ENCODE measurements at regions not wholly inside any gene's neighbourhood (a gene's known extent, or its start where the extent isn't known, plus 50 kb on each side); places are given as distances from the start of the nearest gene placed in this dataset.

DNA sequence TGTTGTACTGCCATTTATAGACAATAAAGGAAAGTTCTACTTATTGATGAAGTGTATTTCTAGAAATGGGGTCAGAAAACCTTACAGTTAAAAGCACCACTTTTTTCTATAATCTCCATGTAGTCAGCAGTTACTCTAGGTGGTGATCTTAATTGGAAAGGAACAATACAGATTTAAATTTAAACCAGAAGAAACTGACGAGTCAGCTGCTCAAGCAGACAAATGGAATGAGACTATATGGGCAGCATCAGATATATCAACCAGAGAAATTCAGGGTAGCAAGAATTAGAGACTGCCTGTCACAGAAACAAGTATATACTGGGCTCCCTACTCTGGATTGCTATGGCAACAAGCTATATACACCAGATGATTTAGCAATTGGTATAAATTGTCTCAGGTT is 99.6 kb upstream of the SCG2 start:
- peaks cover 21% of the 10 kb centered on the region for H3K4me1 ChIP-seq (ENCODE audit: insufficient read depth, low read length)
- H3K27me3 Mint-ChIP-seq (ENCODE audit: low read depth, unreplicated experiment): no peaks in the 10 kb centered on the region

DNA sequence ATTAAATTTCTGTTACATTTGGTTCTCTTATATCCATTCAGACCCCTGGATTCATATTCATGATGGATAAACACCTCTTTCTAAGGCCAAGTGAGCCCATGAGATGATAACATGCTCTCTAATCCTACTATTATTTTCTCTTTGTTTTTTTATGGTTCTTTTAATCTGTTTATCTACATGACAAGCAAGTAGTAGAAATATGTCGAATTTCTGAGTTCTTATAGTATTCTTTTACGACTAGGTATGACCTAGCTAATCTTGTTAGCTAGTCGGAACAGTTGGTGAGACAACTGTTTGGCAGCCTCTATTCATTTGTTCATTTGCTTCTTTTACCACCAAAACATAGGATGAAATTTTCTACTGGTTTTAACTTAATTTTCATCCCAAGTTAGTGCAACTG is 98.1 kb upstream of the SCG2 start:
- Histone ChIP-seq H3K9ac (ENCODE audit: low read length) (no peak overlapping the region), H3K4me1 (ENCODE audit: insufficient read depth, low read length) (peaks cover 28% of the 10 kb centered on the region), H2AFZ (ENCODE audit: low read depth, low read length) (no peak overlapping the region), H3K4me3 (ENCODE audit: insufficient read depth, low read depth, low read length) (no peak overlapping the region), H3K27ac (ENCODE audit: low read depth, low read length) (peak overlapping the region; percentile 71), H3K4me2 (ENCODE audit: low read length) (no peak overlapping the region), H3K9me3 (ENCODE audit: insufficient read depth, low read depth, low read length) (no peaks in the 10 kb centered on the region), H4K20me1 (ENCODE audit: insufficient read depth, low read length) (no peaks in the 10 kb centered on the region), H3K27me3 (ENCODE audit: insufficient read depth, low read length) (no peaks in the 10 kb centered on the region), H3K79me2 (ENCODE audit: insufficient read depth, low read length) (no peaks in the 10 kb centered on the region), H3K36me3 (ENCODE audit: insufficient read depth, low read length) (no peaks in the 10 kb centered on the region)
- H3K9me3 Mint-ChIP-seq (ENCODE audit: unreplicated experiment): no peaks in the 10 kb centered on the region
- H3K4me3 Mint-ChIP-seq (ENCODE audit: unreplicated experiment): no peak overlapping the region
- TF ChIP-seq, protein P1, sequence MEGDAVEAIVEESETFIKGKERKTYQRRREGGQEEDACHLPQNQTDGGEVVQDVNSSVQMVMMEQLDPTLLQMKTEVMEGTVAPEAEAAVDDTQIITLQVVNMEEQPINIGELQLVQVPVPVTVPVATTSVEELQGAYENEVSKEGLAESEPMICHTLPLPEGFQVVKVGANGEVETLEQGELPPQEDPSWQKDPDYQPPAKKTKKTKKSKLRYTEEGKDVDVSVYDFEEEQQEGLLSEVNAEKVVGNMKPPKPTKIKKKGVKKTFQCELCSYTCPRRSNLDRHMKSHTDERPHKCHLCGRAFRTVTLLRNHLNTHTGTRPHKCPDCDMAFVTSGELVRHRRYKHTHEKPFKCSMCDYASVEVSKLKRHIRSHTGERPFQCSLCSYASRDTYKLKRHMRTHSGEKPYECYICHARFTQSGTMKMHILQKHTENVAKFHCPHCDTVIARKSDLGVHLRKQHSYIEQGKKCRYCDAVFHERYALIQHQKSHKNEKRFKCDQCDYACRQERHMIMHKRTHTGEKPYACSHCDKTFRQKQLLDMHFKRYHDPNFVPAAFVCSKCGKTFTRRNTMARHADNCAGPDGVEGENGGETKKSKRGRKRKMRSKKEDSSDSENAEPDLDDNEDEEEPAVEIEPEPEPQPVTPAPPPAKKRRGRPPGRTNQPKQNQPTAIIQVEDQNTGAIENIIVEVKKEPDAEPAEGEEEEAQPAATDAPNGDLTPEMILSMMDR (IDR thresholded peaks at IDR 0.05; ENCODE audit: insufficient read depth, low read depth, low read length): no peak
- TF ChIP-seq EZH2 (IDR thresholded peaks at IDR 0.05; ENCODE audit: insufficient read depth, low read length): no peak
- no peak for FAIRE-seq
- H3K36me3 Mint-ChIP-seq (ENCODE audit: low read depth, unreplicated experiment): no peaks in the 10 kb centered on the region
- peaks cover 20% of the 10 kb centered on the region for H3K4me1 Mint-ChIP-seq (ENCODE audit: low read depth, unreplicated experiment)
- H3K27ac Mint-ChIP-seq (ENCODE audit: unreplicated experiment): no peak overlapping the region
- no peaks in the 10 kb centered on the region for H3K27me3 Mint-ChIP-seq (ENCODE audit: low read depth, unreplicated experiment)
- no peak for DNase-seq (ENCODE audit: low read depth)

More for the DNA sequence above, 99.6 kb upstream of the SCG2 start:
- no peaks in the 10 kb centered on the region for H3K36me3 ChIP-seq (ENCODE audit: insufficient read depth, low read length)
- no peak for TF ChIP-seq EZH2 (IDR thresholded peaks at IDR 0.05; ENCODE audit: insufficient read depth, low read length)
- TF ChIP-seq, protein P1 (IDR thresholded peaks at IDR 0.05; ENCODE audit: insufficient read depth, low read depth, low read length): no peak
- no peak for DNase-seq (ENCODE audit: low read depth)
- no peak overlapping the region for H3K27ac ChIP-seq (ENCODE audit: low read depth, low read length)
- H3K27ac Mint-ChIP-seq (ENCODE audit: unreplicated experiment): no peak overlapping the region
- no peak overlapping the region for H3K4me2 ChIP-seq (ENCODE audit: low read length)
- no peak overlapping the region for H3K4me3 Mint-ChIP-seq (ENCODE audit: unreplicated experiment)
- H3K4me3 ChIP-seq (ENCODE audit: insufficient read depth, low read depth, low read length): no peak overlapping the region
- H3K9ac ChIP-seq (ENCODE audit: low read length): no peak overlapping the region
- H3K4me1 Mint-ChIP-seq (ENCODE audit: low read depth, unreplicated experiment): peaks cover 18% of the 10 kb centered on the region
- no peak for FAIRE-seq
- no peaks in the 10 kb centered on the region for H3K9me3 ChIP-seq (ENCODE audit: insufficient read depth, low read depth, low read length)
- H3K27me3 ChIP-seq (ENCODE audit: insufficient read depth, low read length): no peaks in the 10 kb centered on the region
- H3K79me2 ChIP-seq (ENCODE audit: insufficient read depth, low read length): no peaks in the 10 kb centered on the region
- no peak overlapping the region for H2AFZ ChIP-seq (ENCODE audit: low read depth, low read length)
- no peaks in the 10 kb centered on the region for H4K20me1 ChIP-seq (ENCODE audit: insufficient read depth, low read length)
- peaks cover 3% of the 10 kb centered on the region for H3K9me3 Mint-ChIP-seq (ENCODE audit: unreplicated experiment)
- no peaks in the 10 kb centered on the region for H3K36me3 Mint-ChIP-seq (ENCODE audit: low read depth, unreplicated experiment)

DNA sequence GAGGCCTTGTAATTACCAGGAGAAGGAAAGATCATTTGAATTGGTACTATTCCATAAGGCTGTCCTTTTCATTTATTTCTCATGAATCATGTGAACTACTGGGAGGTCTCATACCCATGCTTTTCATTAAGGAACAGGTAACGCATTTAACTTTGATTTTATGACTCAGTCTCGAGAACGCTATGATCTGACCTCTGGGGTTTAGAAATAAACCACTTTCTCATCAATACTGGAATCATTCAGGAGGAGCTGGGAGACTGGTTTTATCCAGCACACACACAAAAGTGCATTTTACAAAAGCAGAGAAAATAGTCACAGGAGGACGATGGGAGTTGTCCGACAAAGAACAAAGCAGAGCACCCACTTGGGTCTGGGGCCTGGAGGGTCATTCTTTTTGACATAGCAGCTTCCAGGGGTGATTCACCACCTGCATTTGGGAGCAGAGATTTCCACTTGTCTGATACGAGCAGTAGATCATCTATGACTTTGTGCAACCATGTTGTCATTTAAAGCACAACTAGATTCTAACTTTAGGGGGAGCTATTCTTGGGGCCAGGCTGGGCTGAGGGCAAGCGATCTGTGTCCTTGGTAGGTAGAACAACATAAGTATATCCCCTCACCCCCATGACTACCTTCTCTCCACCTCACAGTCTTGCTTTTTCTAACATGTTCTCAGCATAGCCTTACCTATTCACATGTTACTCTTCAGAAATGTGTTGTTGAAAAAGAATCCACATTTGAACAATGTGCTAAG is 95.9 kb upstream of the SCG2 start:
- no peaks in the 10 kb centered on the region for H3K27me3 ChIP-seq (ENCODE audit: insufficient read depth, low read length)
- Mint-ChIP-seq H3K27ac (ENCODE audit: unreplicated experiment) (no peak overlapping the region), H3K27me3 (ENCODE audit: low read depth, unreplicated experiment) (no peaks in the 10 kb centered on the region), H3K9me3 (ENCODE audit: unreplicated experiment) (no peaks in the 10 kb centered on the region), H3K4me1 (ENCODE audit: low read depth, unreplicated experiment) (peaks cover 20% of the 10 kb centered on the region), H3K4me3 (ENCODE audit: unreplicated experiment) (no peak overlapping the region), H3K36me3 (ENCODE audit: low read depth, unreplicated experiment) (no peaks in the 10 kb centered on the region)
- H3K36me3 ChIP-seq (ENCODE audit: insufficient read depth, low read length): no peaks in the 10 kb centered on the region
- H3K9me3 ChIP-seq (ENCODE audit: insufficient read depth, low read depth, low read length): no peaks in the 10 kb centered on the region
- H3K4me1 ChIP-seq (ENCODE audit: insufficient read depth, low read length): peaks cover 28% of the 10 kb centered on the region
- no peaks in the 10 kb centered on the region for H3K79me2 ChIP-seq (ENCODE audit: insufficient read depth, low read length)
- FAIRE-seq (peak; percentile 13), DNase-seq (ENCODE audit: low read depth) (peak; percentile 77)
- H3K9ac ChIP-seq (ENCODE audit: low read length): peak overlapping the region; percentile 3
- H3K4me2 ChIP-seq (ENCODE audit: low read length): peak overlapping the region; percentile 4
- no peak overlapping the region for H2AFZ ChIP-seq (ENCODE audit: low read depth, low read length)
- H4K20me1 ChIP-seq (ENCODE audit: insufficient read depth, low read length): no peaks in the 10 kb centered on the region
- H3K27ac ChIP-seq (ENCODE audit: low read depth, low read length): peak overlapping the region; percentile 70
- no peak for TF ChIP-seq EZH2 (IDR thresholded peaks at IDR 0.05; ENCODE audit: insufficient read depth, low read length)
- TF ChIP-seq, protein P1 (IDR thresholded peaks at IDR 0.05; ENCODE audit: insufficient read depth, low read depth, low read length): no peak
- no peak overlapping the region for H3K4me3 ChIP-seq (ENCODE audit: insufficient read depth, low read depth, low read length)

Measured in astrocyte (in vitro differentiated cells and primary cell).